Cardiac muscle cell (in vitro differentiated cells and primary cell): ENCODE measurements at regions not wholly inside any gene's neighbourhood (a gene's known extent, or its start where the extent isn't known, plus 50 kb on each side); places are given as distances from the start of the nearest gene placed in this dataset.

Experiments used
- DNase-seq, 2 donors: peaks; one replicate each; pipeline versions ENCODE4 v3.0.0 to v3.0.0-alpha.2; 2010 to 2017; ENCODE audit warnings: low read depth in 1 of 2, low spot score in 1 of 2
- H3K27ac ChIP-seq: fragments of 200-600 bp; sonication (generic); 2 replicates; pipeline ENCODE4 v1.5.1; 2016
- H3K27me3 ChIP-seq: fragments of 200-600 bp; sonication (generic); 2 replicates; pipeline ENCODE4 v1.6.0; 2016; ENCODE audit warnings: control low read depth
- H3K36me3 ChIP-seq: fragments of 200-600 bp; sonication (generic); 2 replicates; pipeline ENCODE4 v1.5.1; 2016; ENCODE audit warnings: control low read depth
- H3K4me1 ChIP-seq: fragments of 200-600 bp; sonication (generic); 2 replicates; pipeline ENCODE4 v1.8.1; 2017; ENCODE audit warnings: low read depth, mild to moderate bottlenecking, mixed run types
- H3K4me3 ChIP-seq: fragments of 200-600 bp; sonication (generic); 2 replicates; pipeline ENCODE4 v1.5.1; 2016; ENCODE audit warnings: mild to moderate bottlenecking
- H3K9me3 ChIP-seq: fragments of 200-600 bp; sonication (generic); 2 replicates; pipeline ENCODE4 v1.5.1; 2017; ENCODE audit warnings: low read depth, mild to moderate bottlenecking, control low read depth
- TF ChIP-seq, protein P1 (sequence below): IDR thresholded peaks from 2 replicates; pipeline ENCODE4 v1.5.1; 2012; ENCODE audit warnings: low read depth, mild to moderate bottlenecking, low read length

DNA sequence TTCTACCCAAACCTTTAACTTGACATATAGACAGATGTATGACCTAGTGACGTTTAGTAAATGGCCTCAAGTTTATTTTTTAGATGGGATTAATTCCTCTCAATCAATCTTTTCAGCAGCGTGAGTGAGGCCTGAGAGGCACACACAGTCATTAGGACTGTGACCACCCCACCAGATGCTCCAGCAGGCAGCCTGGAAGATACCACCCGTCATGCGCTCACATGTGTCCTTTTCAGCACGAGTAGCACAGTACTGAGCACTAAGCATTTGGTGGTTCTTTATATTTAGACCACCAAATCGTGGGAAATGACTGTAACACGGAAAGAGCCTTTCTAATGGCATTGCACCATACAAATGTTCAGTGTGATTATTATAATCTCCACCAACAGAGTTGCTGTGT, 354.6 kb upstream of the DDI1 start:
- TF ChIP-seq, protein P1, sequence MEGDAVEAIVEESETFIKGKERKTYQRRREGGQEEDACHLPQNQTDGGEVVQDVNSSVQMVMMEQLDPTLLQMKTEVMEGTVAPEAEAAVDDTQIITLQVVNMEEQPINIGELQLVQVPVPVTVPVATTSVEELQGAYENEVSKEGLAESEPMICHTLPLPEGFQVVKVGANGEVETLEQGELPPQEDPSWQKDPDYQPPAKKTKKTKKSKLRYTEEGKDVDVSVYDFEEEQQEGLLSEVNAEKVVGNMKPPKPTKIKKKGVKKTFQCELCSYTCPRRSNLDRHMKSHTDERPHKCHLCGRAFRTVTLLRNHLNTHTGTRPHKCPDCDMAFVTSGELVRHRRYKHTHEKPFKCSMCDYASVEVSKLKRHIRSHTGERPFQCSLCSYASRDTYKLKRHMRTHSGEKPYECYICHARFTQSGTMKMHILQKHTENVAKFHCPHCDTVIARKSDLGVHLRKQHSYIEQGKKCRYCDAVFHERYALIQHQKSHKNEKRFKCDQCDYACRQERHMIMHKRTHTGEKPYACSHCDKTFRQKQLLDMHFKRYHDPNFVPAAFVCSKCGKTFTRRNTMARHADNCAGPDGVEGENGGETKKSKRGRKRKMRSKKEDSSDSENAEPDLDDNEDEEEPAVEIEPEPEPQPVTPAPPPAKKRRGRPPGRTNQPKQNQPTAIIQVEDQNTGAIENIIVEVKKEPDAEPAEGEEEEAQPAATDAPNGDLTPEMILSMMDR, result no peak
- Histone ChIP-seq H3K36me3 (no peaks in the 10 kb centered on the region), H3K4me3 (no peak overlapping the region), H3K27ac (peak overlapping the region; percentile 10), H3K4me1 (peaks cover 14% of the 10 kb centered on the region), H3K9me3 (no peaks in the 10 kb centered on the region), H3K27me3 (no peaks in the 10 kb centered on the region)
- no peak for DNase-seq

DNA sequence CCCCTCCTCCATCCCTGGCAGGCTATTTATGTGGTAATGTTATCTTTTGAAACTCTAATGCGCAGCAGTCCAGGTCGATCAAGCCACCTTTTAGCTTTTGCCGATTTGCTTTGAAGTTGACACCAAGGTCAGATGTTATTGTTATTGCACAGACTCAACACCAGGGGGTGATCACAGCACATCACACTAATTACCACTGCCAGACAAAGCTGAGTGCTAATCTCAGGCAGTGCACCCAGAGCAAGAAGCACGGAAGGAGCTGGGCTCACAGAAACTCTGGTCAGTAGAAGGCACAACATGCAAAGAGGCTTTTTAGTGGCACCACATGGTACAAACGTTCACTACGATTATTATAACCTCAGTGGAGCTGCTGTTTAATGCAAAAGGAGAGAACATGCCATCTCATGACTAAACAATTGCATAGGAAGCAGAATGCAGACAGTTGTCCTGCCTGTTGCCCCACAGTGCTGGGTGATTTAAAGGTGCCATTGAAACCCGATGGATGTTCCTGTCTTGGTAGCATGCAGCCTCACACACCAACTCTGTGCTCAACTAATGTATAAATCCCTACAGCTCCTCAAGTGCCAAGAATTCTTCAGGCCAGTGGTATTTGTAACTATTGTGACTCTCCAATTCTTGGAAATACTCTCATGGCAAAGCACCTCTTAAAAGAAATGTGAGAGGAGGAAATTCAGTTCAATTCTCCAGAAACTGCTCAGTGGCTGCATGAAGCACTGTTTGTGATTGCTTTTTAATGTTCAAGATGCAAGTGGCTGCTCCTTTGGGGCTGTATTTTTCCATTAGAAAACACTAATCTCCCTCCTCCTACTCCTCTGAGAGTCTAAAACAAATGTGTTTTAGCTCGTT, 353.9 kb upstream of the DDI1 start:
- Histone ChIP-seq H3K4me1 (peaks cover 14% of the 10 kb centered on the region), H3K27me3 (no peaks in the 10 kb centered on the region), H3K9me3 (no peaks in the 10 kb centered on the region), H3K36me3 (no peaks in the 10 kb centered on the region), H3K4me3 (no peak overlapping the region), H3K27ac (peak overlapping the region; percentile 42)
- TF ChIP-seq, protein P1, result peak; percentile 84
- DNase-seq, result peak; percentile 81 to 95

DNA sequence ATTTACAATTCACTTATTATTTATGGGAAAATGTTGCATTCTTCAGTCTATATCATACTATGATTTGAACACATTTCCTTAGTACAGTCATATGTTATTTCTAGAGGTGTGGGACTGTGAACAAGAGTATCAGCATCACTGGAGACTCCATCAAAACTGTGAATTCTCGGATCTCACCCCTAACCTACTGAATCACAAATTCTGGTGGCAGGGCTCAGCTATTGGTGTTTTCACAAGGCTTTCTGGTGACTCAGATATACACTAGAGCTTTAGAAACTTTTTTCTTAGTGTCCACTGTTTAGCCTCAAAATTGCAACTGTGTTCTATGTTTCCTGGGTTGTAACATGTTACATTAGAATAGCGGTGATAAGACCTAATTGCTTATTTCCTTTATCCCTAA, 352.9 kb upstream of the DDI1 start:
- DNase-seq, result peak in 1 of 2 donors; percentile 51
- Histone ChIP-seq H3K36me3 (no peaks in the 10 kb centered on the region), H3K27me3 (no peaks in the 10 kb centered on the region), H3K4me3 (no peak overlapping the region), H3K9me3 (no peaks in the 10 kb centered on the region), H3K4me1 (peaks cover 14% of the 10 kb centered on the region), H3K27ac (no peak overlapping the region)
- TF ChIP-seq, protein P1, result no peak

DNA sequence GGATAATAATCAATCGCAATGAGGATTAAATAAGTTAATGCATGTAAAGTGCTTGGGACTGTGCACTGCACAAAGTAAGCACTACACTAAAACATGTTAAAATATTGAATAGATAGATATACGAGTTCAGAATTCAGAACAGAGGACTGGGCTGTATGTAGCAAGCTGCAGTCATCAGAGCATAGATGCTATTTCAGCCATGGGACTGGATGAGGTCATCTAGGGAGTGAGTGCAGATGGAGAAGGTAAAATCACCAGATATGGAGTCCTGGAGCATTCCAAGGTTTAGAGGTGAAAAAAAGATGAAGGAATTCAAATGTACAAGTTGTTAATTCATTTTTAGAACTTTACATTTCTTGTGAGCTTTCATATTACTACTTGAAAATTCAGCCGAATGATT, 347.5 kb upstream of the DDI1 start:
- DNase-seq, result no peak
- TF ChIP-seq, protein P1, result no peak
- Histone ChIP-seq H3K4me1 (no peaks in the 10 kb centered on the region), H3K27me3 (no peaks in the 10 kb centered on the region), H3K27ac (no peak overlapping the region), H3K4me3 (no peak overlapping the region), H3K36me3 (no peaks in the 10 kb centered on the region), H3K9me3 (no peaks in the 10 kb centered on the region)

DNA sequence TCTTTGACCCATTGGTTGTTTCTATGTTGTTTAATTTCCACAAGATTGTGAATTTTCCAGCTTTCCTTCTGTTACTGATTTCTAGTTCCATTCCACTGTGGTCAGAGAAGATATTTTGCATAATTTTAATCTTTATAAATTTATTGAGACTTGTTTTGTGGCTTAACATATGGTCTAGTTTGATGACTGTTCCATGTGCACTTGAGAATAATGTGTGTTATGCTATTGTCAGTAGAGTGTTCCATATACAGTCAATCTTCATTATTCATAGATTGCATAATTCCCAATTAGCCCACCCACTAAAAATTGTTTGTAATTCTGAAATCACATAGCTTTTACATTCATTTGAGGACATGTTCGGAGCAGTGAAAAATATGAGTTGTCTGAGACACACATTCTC, 346.1 kb upstream of the DDI1 start:
- H3K4me1 ChIP-seq, result no peaks in the 10 kb centered on the region
- TF ChIP-seq, protein P1, result no peak
- DNase-seq, result no peak
- no peak overlapping the region for H3K4me3 ChIP-seq
- no peak overlapping the region for H3K27ac ChIP-seq
- H3K9me3 ChIP-seq, result no peaks in the 10 kb centered on the region
- H3K36me3 ChIP-seq, result no peaks in the 10 kb centered on the region
- H3K27me3 ChIP-seq, result no peaks in the 10 kb centered on the region
